GM19238 (cell line): ENCODE measurements at regions not wholly inside any gene's neighbourhood (a gene's known extent, or its start where the extent isn't known, plus 50 kb on each side); places are given as distances from the start of the nearest gene placed in this dataset.
"Not testable (repeated sequence)": the region's sequence is repeated elsewhere in the genome, so short reads cannot be mapped to it uniquely, and the experiment has no call there.

Source experiments
- DNase-seq: peaks from one replicate; pipeline ENCODE4 v3.0.0; 2011; ENCODE audit warnings: low spot score; ENCODE audit not compliant: insufficient read length

DNA sequence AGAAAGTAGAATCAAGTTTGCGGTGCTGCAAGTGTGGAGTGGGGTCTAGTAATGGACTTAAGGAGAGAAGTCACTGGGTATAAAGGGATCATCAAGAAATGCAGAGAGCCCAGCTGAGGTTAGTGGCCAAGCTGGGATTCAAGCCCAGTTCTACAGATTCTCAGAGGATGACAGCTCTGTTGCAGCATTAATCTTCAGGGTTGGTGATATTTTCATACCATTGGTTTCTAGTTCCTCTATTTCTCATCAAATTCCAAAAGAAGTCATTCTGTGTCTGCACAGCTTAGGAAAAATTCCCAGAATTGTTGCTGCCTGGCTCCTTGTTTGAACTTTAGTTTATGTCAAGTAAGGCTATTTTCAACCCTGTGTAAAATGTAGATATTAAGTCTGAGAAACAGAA lies 169.5 kb upstream of the NTF3 start:
- no peak for DNase-seq

DNA sequence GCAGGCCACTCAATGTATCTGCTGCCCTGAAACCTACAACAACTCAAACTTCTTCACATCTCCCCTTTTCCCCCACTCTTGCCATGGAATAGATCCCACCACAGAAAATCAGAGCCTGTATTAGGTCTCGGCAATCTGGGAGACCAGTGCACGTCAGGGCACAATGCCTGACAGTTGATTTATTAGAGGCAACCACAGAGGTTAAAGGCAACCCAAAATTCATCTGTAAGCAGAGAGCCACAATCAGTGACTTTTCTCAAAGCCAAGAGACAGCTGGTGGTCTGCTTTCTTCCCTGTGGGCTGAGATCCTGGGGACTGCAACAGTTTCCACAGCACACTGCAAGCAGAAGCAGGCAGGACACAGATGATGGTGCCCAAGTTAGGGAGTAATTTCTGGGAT lies 169.0 kb upstream of the NTF3 start:
- DNase-seq: no peak

DNA sequence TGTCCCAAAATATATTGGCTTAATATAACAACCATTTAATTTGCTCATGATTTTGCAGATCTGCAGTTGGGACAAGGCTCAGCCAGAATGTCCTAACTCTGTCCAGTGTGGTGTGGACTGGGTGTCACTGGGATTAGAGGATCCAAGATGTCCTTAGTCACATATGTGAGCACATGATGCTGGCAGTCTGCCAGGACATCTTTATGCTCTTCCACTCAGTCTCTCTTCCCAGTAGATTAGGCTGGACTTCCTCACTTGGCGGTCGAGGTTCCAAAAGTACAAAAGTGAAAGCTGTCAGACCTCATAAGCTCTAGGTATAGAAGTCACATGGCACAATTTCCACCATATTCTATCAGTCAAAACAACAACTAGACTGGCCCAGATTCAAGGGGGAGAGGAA lies 167.9 kb upstream of the NTF3 start:
- DNase-seq: no peak

DNA sequence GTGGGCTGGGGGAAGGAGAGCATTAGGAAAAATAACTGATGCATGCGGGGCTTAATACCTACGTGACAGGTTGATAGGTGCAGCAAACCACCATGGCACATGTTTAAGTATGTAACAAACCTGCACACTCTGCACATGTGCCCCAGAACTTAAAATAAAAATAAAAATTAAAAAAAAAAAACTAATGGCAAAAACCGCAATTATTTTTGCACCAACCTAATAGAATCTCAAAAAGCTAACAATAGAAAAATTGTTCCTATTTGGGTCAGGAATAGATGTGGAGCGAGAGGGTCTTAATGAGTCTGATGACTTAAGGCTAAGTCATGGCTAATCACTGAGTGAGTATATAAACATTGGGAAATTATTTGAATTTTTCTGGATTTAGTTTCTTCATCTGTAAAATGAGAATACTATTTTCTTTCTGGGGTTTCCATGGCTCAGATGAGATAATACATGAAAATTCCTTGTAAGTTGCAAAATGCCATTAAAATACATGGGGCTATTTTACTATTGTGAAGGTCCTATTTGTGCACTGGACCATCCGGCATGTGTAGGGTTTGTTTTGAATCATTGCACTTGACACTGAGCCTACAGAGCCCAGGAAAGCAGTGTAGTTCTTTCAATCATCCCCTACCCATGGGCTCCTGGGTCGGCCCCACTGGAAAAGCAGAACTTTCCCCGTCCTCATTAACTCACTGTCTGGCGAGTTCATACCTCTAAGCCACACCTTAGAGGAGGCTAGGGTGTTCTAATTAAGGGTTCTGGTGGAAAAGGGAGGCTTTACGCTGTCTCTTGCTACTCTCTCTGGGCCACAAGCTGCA lies 164.1 kb upstream of the NTF3 start:
- no peak for DNase-seq

DNA sequence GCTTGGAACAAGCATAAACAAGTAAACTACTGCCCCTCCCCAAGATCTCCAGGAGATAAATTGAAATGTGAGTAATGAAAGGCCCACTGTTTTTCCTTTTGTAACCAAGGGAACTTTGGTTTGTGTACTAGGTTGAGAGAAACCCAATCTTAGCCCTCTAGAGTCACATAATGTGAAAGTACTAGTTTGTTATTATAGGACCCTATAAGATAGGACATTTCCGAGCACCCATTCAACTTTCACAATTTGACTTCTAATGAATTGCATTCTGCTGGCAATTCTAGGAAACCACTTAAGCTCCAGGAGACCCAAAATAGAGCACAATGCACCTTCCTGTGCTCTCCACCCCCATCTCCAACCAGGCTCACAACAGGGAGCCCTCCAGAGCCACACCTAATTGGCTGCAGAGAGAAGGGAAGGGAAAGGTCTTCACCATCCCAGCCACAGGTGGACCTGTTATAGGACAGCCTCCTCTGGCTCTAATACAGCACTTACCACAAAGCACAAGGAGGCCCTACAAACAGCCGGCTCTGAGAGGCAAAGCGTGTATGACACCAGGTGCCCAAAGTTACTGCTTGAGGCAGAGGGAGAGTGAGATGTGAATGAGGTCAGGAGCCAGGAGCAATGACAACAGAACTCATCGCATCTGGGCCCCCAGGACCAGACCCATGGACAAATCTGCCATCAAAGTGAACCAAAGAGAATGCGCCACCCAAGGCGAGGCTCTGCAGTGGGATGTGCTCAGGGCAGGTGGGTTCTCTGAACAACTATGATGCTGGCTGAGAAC lies 163.3 kb upstream of the NTF3 start:
- DNase-seq: no peak

DNA sequence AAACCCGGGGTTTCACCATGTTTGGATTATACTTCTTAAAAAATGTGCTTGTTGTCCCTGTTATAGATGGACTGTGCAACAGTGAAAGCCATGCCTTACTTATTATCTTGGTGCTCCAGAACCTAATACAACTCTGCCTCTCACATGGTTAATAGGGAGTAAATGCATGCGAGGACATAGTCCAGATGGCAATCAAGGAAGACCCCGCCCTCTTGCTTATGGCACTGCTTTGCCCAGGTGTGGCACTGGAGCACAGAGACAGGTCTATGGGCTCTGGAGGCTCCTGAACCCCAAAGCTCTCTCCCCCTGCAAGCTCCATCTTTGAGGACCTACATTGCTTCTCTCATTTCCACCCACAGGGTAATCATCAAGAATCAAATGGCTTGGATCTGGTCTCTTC lies 162.1 kb upstream of the NTF3 start:
- DNase-seq: no peak

DNA sequence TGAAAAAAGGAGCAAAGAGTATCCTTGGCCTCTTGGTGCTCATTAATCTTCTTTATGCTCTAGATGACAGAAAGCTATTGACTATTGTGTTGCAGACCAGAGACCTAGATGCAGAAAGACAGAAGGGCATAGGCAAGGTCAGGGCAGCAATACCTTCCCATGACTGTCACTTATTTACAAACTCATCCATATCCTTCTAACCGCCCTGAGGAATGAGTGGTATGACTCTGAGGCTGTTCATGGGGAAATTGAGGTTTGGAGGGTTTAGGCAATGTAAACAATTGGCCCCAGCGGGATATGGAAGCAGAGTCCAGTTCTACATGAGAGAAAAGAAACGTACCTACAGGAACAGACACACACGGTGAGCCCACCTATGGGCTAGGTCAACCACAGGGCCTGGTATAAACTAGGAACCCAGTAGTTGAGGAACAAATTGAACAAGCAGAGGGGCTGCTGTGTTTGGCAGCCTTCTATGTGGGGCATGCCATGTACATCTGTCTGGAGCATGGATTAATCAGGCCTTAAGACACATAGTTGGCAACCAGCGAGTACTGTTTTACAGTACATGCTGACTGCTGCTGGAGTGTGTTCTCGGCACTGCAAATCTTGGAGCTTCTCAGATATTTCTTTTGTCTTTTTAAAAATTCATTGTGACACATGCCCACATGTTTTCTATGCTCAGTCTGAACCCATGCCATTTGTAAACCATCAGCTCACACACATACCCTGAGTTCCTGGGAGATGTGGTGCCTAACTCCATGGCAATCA lies 159.7 kb upstream of the NTF3 start:
- no peak for DNase-seq

DNA sequence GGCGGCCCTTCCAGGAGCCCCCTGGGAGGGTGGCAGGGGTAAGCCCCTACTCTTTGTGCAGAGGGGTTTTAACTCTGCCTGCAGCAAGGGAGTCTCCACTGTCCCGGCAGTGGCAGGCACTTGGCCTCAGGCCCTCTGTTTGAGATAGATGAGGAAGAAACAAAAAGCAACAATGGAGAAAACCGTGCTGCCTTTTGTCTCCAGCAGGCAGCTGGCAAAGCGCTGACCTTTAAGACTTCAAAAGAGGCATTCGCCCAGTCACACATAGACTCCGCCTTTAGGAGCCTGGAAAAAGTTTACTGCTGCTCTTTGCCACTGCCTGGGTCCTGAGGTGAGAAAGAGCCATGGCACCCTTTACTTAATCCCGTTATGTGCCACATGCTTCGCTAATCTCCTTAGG lies 158.2 kb upstream of the NTF3 start:
- DNase-seq: no peak

DNA sequence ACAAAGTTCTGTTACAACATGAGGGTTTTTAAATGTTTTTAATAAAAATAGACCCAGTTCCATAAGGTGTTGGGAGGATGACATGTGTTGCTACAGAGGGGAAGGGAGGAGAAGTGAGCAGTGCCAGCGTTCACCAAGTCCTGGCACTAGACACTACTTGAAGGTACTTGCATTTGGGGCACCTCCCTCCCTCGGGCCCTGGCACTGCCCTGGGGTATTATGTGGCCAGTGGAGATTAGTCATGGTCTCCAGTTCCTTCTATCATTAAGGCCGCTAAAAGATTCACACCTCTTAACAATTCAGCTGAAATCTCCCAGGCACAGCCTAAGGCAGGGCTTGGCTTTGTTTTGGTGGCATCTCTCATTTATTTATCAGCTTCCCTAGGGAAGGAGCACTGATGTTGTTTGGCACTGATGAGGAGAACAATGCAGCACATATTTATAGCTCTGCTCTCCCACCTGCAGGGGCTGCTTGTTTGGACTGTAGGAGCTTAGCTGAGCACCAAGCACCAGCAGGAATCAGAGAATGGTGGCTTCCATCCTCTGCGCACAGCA lies 155.5 kb upstream of the NTF3 start:
- no peak for DNase-seq

DNA sequence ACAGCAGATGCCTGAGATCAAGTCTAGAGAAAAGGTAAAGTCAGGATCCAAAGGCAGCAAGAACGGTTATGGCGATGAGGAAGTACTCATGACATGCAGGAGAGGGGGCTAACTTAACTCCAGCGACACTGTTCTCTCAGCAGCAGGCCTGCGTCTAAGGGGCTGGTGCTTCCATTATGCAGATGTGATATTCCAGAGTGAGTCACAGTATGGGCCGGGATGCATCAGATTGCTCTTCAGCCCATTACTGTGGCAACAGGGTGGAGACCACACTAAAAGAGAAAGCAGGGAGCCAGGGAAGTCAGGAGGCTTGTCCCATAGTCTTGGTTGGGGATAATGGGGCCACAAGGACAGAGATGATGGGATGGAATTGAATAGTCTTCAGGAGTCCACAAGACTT lies 151.8 kb upstream of the NTF3 start:
- no peak for DNase-seq

DNA sequence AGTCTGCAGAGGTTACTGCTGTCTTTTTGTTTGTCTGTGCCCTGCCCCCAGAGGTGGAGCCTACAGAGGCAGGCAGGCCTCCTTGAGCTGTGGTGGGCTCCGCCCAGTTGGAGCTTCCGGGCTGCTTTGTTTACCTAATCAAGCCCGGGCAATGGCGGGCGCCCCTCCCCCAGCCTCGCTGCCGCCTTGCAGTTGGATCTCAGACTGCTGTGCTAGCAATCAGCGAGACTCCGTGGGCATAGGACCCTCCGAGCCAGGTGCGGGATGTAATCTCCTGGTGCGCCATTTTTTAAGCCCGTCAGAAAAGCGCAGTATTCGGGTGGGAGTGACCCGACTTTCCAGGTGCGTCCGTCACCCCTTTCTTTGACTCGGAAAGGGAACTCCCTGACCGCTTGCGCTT lies 141.5 kb upstream of the NTF3 start:
- not testable (repeated sequence) for DNase-seq

DNA sequence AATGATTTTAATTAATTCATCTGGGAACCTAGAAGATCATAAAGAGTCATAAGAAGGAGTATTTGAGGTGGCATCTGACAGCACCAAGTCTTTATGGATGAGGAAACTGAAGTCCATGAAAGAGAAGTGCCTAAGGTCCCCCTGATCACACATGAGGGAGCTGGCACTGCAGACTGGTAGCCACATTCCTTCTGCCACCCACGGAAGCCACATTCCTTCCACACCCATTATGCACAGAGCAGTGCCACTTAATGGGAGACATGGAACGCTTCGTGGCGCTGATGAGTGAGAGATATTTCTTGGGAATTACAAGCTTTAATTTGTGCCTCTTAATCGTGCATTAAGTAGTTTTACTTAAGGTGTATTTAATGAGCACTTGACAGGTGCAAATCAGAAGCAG lies 139.3 kb upstream of the NTF3 start:
- DNase-seq: no peak

DNA sequence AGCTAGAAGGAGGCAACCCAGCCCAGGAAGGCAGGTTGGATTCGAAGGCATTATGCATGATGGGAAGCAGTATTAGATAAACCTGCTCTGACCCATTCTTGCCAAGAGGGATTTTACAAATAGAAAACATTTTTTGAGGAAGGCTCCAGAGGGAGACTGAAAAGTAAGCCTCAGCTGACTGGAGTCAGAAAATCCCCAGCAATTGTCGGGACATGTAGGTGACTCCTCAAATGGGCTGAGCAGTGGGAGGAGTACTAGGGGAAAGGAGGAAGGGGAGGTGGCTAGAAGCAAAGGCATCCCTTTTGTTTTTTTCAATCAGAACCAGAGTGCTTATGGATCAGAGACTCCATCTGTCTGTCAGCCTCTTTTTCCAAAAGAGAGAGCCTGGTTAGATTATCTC lies 138.1 kb upstream of the NTF3 start:
- DNase-seq: no peak

DNA sequence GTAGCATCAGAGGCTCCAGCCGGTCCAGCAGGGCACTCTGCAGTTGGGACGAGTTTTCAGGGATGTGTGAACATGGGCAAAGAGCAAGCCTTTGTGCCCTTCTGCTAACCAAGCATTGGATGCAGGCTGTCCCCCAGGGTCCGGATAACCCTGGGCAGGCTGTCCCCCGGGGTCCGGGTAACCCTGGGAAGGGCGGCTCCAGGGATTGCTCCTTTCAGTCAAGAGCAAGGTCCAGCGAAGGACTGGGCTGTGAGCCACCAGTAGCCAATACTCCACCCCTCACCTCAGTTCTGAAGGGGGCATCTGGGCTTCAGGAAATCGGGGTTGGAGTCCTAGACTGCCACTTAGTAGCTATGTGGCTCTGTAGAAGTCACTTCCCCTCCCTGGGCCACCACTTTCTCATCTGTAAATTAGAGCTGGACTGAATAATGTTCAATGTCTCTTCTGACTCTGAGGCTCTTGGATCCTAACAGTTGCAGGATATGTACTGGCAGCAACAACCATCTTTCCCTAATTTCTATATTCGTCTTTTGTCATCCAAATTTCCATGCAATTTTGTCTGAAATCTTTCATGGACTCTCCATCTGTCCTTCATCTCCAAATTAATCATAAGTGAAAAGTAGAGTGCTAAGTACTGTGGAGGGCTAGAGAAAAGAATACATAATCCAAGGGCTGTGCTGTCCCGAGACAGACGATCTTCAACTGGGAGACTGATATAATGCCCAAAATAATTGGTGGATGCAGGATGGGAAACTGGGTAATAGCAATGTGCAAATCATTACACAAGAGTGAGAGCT lies 137.4 kb upstream of the NTF3 start:
- DNase-seq: no peak

DNA sequence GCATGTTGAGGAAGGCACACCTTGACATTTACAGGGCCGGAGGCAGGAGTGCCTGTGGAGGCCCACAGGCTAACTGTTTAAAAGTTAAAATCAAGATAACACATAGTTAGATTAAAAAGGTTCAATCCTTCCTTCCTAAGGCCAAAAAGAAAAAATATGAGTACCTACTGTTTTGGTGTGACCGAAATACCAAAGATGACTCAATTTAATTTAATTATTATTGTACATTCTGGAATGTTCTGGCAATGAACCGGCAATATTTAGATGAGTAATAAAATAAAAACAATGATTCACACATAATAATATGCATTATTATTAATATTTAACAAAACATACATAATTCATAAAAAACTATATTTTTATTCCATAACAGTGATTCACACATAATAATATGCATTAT lies 136.8 kb upstream of the NTF3 start:
- no peak for DNase-seq

DNA sequence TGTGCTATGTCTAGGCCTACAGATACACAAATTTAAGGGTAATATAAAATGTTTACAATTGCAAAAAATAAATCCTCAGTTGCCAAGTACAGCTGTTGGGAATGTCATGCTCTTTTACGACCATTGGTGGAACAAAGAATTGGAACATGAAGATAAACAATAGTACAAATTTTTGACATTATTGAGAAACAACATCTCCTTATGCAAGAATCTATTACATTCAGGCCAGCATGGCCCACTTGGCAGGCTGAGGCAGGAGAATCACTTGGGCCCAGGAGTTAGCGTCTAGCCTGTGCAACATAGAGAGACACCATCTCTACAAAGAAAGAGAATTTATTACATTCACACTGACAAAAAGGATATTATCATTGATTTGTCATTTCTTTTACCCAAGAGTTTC lies 135.9 kb upstream of the NTF3 start:
- DNase-seq: no peak

DNA sequence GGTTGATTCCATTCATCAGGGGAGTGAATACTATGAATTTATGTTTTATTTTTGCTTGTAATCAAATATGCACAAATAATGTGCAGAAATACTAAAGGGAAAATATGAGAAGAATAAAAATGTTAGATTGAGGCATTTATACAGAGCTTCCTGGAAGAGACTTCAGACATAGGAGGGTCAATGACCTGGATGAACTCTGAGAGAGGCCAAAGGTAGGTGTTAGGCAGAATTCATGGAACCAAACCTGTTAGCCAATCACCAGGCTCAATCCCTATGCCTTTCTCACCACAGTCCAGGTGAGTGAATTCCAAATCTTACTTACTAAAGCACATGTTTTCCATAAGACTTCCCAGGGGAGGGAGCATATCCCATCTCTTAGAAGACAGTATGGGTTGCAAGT lies 130.4 kb upstream of the NTF3 start:
- no peak for DNase-seq

DNA sequence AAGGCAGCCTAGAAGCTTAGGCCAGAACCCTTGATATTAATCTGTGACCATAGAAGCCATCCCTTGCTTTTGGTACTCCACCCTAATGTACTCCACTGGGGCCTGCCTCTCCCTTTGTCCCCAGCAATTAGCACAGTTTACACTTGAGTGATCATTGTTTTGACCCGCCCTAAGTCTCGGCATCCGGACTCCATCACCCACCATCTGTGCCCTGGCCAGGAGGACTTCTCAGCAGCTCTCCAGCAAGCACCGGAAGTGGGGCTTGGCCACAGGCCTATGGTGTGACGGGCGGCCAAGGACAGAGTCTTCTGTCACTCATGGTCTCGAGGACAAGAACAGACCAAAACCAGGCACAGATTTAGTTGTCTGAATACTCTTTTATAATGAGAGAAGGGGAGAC lies 126.5 kb upstream of the NTF3 start:
- DNase-seq: no peak

DNA sequence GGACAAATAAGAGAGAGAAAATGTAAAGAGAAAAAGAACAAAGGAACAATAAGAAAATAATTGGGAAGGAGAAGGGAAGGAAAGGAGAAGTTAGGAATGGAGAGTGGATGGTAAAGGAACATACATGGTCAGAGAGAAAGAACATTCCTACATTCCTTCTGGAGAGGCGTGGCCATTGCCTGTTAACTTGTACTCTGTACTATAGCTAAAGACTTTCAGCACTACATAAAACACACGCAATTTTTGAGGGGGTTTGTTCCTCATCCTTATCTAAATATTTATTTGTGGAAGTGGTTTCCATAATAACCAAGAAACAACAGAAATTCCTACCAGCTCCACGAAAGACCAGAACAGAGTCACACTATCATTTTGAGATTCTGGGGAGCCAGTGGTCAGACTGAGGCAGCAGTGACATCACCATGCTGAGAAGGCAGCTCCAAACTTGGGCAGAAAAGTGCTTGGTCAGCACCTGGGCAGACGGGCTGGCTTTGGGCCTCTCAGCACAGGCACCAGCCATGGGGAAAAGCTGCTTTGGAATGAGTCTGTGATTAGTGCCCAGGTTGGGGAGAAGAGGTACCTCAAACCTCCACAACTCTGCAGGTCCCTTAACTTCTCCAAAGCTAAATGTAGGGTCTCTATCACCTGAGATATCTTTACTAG lies 125.9 kb upstream of the NTF3 start:
- DNase-seq: no peak

DNA sequence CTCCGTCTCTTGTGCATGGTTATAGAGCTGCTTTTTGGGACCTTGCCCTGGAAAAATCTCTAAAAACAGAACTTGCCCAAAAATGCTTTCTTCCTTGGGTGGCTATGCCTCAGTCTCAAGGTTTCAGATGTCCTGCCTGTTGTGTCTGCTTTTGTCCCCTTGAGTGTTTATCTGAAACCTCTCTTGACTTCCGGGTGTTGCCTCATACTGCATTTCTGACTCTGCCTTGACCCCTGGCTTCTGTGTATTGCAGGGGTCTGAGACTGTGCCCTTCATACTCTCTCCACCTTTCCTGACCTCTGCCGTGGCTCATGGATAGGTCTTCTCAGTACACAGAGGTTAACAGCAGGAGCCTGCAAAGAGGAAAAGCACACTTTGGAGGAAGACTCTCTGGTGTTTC lies 124.8 kb upstream of the NTF3 start:
- DNase-seq: no peak

DNA sequence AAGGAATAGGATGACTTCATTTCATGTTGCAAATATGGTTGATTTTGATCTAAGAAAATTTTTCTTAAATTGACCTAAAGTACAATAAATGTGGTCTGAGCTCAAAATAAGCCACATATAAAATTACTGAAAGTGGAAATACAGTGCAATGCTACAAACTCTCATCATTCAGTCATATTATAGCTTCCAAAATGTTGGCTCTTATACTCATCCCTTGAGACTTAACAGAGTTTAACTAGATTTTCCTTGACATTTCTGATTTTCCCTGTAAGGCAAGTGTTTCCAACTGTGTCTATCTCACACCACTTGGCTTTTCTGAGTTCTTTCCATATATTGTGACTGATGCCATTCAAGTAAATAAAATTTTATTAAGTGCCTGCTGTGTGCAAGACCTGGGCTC lies 123.7 kb upstream of the NTF3 start:
- DNase-seq: no peak
